GM23248 (cell line): ENCODE measurements at regions not wholly inside any gene's neighbourhood (a gene's known extent, or its start where the extent isn't known, plus 50 kb on each side); places are given as distances from the start of the nearest gene placed in this dataset.

ENCODE experiments used
- DNase-seq: peaks from one replicate; pipeline ENCODE4 v3.0.0-alpha.2; 2015
- H2AFZ ChIP-seq: fragments of 200-600 bp; sonication (generic); 2 replicates; pipeline ENCODE4 v1.6.1; 2016; ENCODE audit warnings: antibody characterized with exemption
- H3F3A ChIP-seq: fragments of 200-600 bp; sonication (generic); 2 replicates; pipeline ENCODE4 v1.6.1; 2016; ENCODE audit warnings: mild to moderate bottlenecking, antibody characterized with exemption, mixed run types; ENCODE audit not compliant: insufficient read depth
- H3K27ac ChIP-seq: fragments of 200-600 bp; sonication (generic); 2 replicates; pipeline ENCODE4 v1.5.1; 2016; ENCODE audit warnings: mild to moderate bottlenecking
- H3K27me3 ChIP-seq: fragments of 200-600 bp; sonication (generic); replicated peaks from 2 replicates; pipeline ENCODE4 v1.6.1; 2016; ENCODE audit warnings: mild to moderate bottlenecking; ENCODE audit not compliant: insufficient read depth
- H3K36me3 ChIP-seq: fragments of 200-600 bp; sonication (generic); 2 replicates; pipeline ENCODE4 v1.6.1; 2016; ENCODE audit warnings: low read depth, mild to moderate bottlenecking
- H3K4me1 ChIP-seq: fragments of 200-600 bp; sonication (generic); 2 replicates; pipeline ENCODE4 v1.6.1; 2016; ENCODE audit warnings: mild to moderate bottlenecking; ENCODE audit not compliant: insufficient read depth
- H3K4me2 ChIP-seq: fragments of 200-600 bp; sonication (generic); one replicate; pipeline ENCODE4 v1.6.1; 2016; ENCODE audit warnings: mild to moderate bottlenecking; ENCODE audit not compliant: unreplicated experiment
- H3K4me3 ChIP-seq: fragments of 200-600 bp; sonication (generic); 2 replicates; pipeline ENCODE4 v1.5.1; 2016; ENCODE audit warnings: mild to moderate bottlenecking
- H3K79me2 ChIP-seq: fragments of 200-600 bp; sonication (generic); 2 replicates; pipeline ENCODE4 v1.6.1; 2016; ENCODE audit warnings: mild to moderate bottlenecking; ENCODE audit not compliant: insufficient read depth
- H3K9ac ChIP-seq: fragments of 200-600 bp; sonication (generic); 2 replicates; pipeline ENCODE4 v1.6.1; 2016; ENCODE audit warnings: mild to moderate bottlenecking
- H3K9me2 ChIP-seq: fragments of 200-600 bp; sonication (generic); 2 replicates; pipeline ENCODE4 v1.6.1; 2016; ENCODE audit warnings: mixed run types, mild to moderate bottlenecking, moderate library complexity; ENCODE audit not compliant: insufficient read depth
- H3K9me3 ChIP-seq: fragments of 200-600 bp; sonication (generic); one replicate; pipeline ENCODE4 v1.6.1; 2017; ENCODE audit warnings: low read depth
- H4K20me1 ChIP-seq: fragments of 200-600 bp; sonication (generic); 2 replicates; pipeline ENCODE4 v1.6.0; 2016; ENCODE audit not compliant: insufficient read depth
- EZH2 ChIP-seq: fragments of 200-600 bp; sonication (generic); IDR thresholded peaks from 2 replicates; pipeline ENCODE4 v1.6.1; 2018; ENCODE audit warnings: antibody characterized with exemption, mild to moderate bottlenecking; ENCODE audit not compliant: insufficient read depth, poor library complexity, severe bottlenecking
- EZH2phosphoT487 ChIP-seq: fragments of 200-600 bp; sonication (generic); IDR thresholded peaks from 2 replicates; pipeline ENCODE4 v1.6.1; 2018; ENCODE audit warnings: antibody characterized with exemption, moderate library complexity, mild to moderate bottlenecking, low read depth; ENCODE audit not compliant: insufficient read depth
- WGBS, 2 experiments: methylation state at CpG; one replicate each; pipeline ENCODE4 v1.1.6; 2015 to 2017; ENCODE audit warnings: low lambda C conversion rate in 2 of 2, low coverage in 1 of 2; ENCODE audit errors: missing lambda C conversion rate in 2 of 2; 5-methylcytosine and 5-hydroxymethylcytosine counted together
- in situ Hi-C: fragments of 300-500 bp; cut with MboI; formaldehyde crosslinking; loops from 2 replicates; pipeline ENCODE4 v1.15.0; 2020

GRCh38 chr13:31044364-31045285 lies 112.2 kb downstream of the TEX26 start:
- peaks cover 18% of the 10 kb centered on the region for H3F3A ChIP-seq
- no peak overlapping the region for H3K4me3 ChIP-seq
- in situ Hi-C loops, result no loop called here
- H4K20me1 ChIP-seq, result no peaks in the 10 kb centered on the region
- peak overlapping the region; percentile 32; the same call in 1 of the 2 replicates for H2AFZ ChIP-seq
- H3K9me3 ChIP-seq, result no peaks in the 10 kb centered on the region
- no peaks in the 10 kb centered on the region for H3K36me3 ChIP-seq
- H3K4me2 ChIP-seq, result peak overlapping the region; percentile 79
- TF ChIP-seq EZH2phosphoT487 (no peak), EZH2 (no peak)
- H3K27ac ChIP-seq, result peak overlapping the region; percentile 87
- peak overlapping the region; percentile 48 for H3K9ac ChIP-seq
- 17 to 19% methylated on average over 18 of the region's 18 CpGs for WGBS, 2 experiments
- peaks cover 22% of the 10 kb centered on the region for H3K4me1 ChIP-seq
- peak; percentile 87 for DNase-seq
- no peaks in the 10 kb centered on the region for H3K9me2 ChIP-seq
- H3K79me2 ChIP-seq, result no peaks in the 10 kb centered on the region
- H3K27me3 ChIP-seq, result no peaks in the 10 kb centered on the region

- Histone ChIP-seq H3K79me2 (no peaks in the 10 kb centered on the region), H3K9ac (no peak overlapping the region), H3F3A (peaks cover 18% of the 10 kb centered on the region), H3K9me3 (no peaks in the 10 kb centered on the region), H4K20me1 (no peaks in the 10 kb centered on the region), H3K4me1 (peaks cover 22% of the 10 kb centered on the region), H3K27ac (no peak overlapping the region), H2AFZ (0 out of 2 replicates have a peak overlapping the region, but pooled peaks have one; percentile 4), H3K4me2 (no peak overlapping the region), H3K36me3 (no peaks in the 10 kb centered on the region), H3K27me3 (no peaks in the 10 kb centered on the region), H3K9me2 (no peaks in the 10 kb centered on the region), H3K4me3 (no peak overlapping the region)
- TF ChIP-seq EZH2phosphoT487, result no peak
- TF ChIP-seq EZH2, result no peak
- WGBS, 2 experiments, result 39 to 40% methylated on average over 16 of the region's 16 CpGs
- peak; percentile 43 for DNase-seq
- in situ Hi-C loops, result no loop called here
Observed at GRCh38 chr13:31043957-31044356, 111.5 kb downstream of the TEX26 start.

- Histone ChIP-seq H3K4me1 (peaks cover 22% of the 10 kb centered on the region), H2AFZ (no peak overlapping the region), H3K27ac (no peak overlapping the region), H3K9ac (no peak overlapping the region), H3K27me3 (no peaks in the 10 kb centered on the region), H4K20me1 (no peaks in the 10 kb centered on the region), H3K36me3 (no peaks in the 10 kb centered on the region), H3K4me3 (no peak overlapping the region), H3K4me2 (no peak overlapping the region), H3F3A (peaks cover 18% of the 10 kb centered on the region), H3K79me2 (no peaks in the 10 kb centered on the region), H3K9me2 (no peaks in the 10 kb centered on the region), H3K9me3 (no peaks in the 10 kb centered on the region)
- DNase-seq, result no peak
- 88 to 90% methylated on average over 16 of the region's 16 CpGs for WGBS, 2 experiments
- in situ Hi-C loops, result no loop called here
- TF ChIP-seq EZH2phosphoT487 (no peak), EZH2 (no peak)
Observed at GRCh38 chr13:31042481-31043165, 110.2 kb downstream of the TEX26 start.

GRCh38 chr13:31042049-31042448 lies 109.6 kb downstream of the TEX26 start:
- Histone ChIP-seq H4K20me1 (no peaks in the 10 kb centered on the region), H3F3A (peaks cover 18% of the 10 kb centered on the region), H3K27ac (no peak overlapping the region), H3K4me2 (no peak overlapping the region), H2AFZ (no peak overlapping the region), H3K27me3 (no peaks in the 10 kb centered on the region), H3K9me2 (no peaks in the 10 kb centered on the region), H3K9me3 (no peaks in the 10 kb centered on the region), H3K79me2 (no peaks in the 10 kb centered on the region), H3K4me3 (no peak overlapping the region), H3K9ac (no peak overlapping the region), H3K36me3 (no peaks in the 10 kb centered on the region), H3K4me1 (peaks cover 22% of the 10 kb centered on the region)
- in situ Hi-C loops, result no loop called here
- WGBS, 2 experiments, result 38 to 58% methylated on average over 3 of the region's 3 CpGs
- DNase-seq, result no peak
- TF ChIP-seq EZH2phosphoT487 (no peak), EZH2 (no peak)
